Uterus (tissue), 2 donors: ENCODE measurements at regions not wholly inside any gene's neighbourhood (a gene's known extent, or its start where the extent isn't known, plus 50 kb on each side); places are given as distances from the start of the nearest gene placed in this dataset.

Source experiments
- CTCF ChIP-seq, 4 experiments: fragments of 200-600 bp in 2 of 4; fragments of 450-650 bp in 2 of 4; sonication (generic) in 2 of 4; IDR thresholded peaks; one replicate each; pipeline ENCODE4 v1.5.1; 2016 to 2019; ENCODE audit warnings: antibody characterized with exemption in 4 of 4, mild to moderate bottlenecking in 2 of 4, moderate library complexity in 1 of 4
- POLR2A ChIP-seq, 2 donors: fragments of 450-650 bp; IDR thresholded peaks; one replicate each; pipeline ENCODE4 v1.6.1; 2016; ENCODE audit warnings: antibody characterized with exemption in 2 of 2, mild to moderate bottlenecking in 1 of 2, moderate library complexity in 1 of 2

DNA sequence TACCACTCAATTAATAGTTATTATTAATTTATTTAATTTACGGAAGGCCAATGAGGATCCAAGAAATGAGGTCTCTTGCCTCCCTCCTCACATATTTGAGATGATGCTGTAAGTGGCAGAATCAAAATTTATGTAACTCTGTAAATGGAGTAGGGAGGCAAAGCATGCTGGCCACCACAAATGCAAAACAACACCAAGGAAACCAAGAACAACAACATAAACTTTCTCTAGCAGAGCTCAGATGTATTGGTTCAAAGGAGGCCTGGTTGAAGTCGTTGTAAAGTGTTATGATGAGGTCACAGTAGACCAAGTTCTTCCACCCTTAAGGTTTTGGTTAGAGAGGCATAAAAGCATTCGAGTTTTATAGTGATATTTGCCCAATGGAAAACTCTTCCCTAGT lies 194.8 kb upstream of the FAT1 start:
- TF ChIP-seq CTCF (IDR thresholded peaks at IDR 0.05) (no peak), POLR2A (IDR thresholded peaks at IDR 0.05) (no peak)
